Peyer's patch (tissue), 4 donors: ENCODE measurements at regions not wholly inside any gene's neighbourhood (a gene's known extent, or its start where the extent isn't known, plus 50 kb on each side); places are given as distances from the start of the nearest gene placed in this dataset.

Experiments used
- DNase-seq, 3 donors: peaks; one replicate each; pipeline ENCODE4 v3.0.0-alpha.2; 2017 to 2019
- H3K27ac ChIP-seq, 4 donors: fragments of 200-600 bp; sonication (generic); one replicate each; pipeline ENCODE4 v1.5.1; 2016 to 2019
- H3K27me3 ChIP-seq, 2 donors: fragments of 200-600 bp; sonication (generic); one replicate each; pipeline ENCODE4 v1.5.1; 2019
- H3K36me3 ChIP-seq, 3 donors: fragments of 200-600 bp; sonication (generic); one replicate each; pipeline ENCODE4 v1.5.1; 2016 to 2019
- H3K4me1 ChIP-seq, 4 donors: fragments of 200-600 bp; sonication (generic); one replicate each; pipeline ENCODE4 v1.5.1; 2016 to 2019
- H3K4me3 ChIP-seq, 4 donors: fragments of 200-600 bp; sonication (generic); 1 replicate in 3 of 4; 2 replicates in 1 of 4; pipeline ENCODE4 v1.5.1; 2016 to 2019; ENCODE audit warnings: mild to moderate bottlenecking in 1 of 4
- H3K9me3 ChIP-seq, 4 donors: fragments of 200-600 bp; sonication (generic); one replicate each; pipeline ENCODE4 v1.5.1; 2016 to 2019; ENCODE audit warnings: mild to moderate bottlenecking in 1 of 4
- POLR2A ChIP-seq, 2 donors: fragments of 450-650 bp; IDR thresholded peaks; one replicate each; pipeline ENCODE4 v1.5.1; 2017; ENCODE audit warnings: antibody characterized with exemption in 2 of 2, mild to moderate bottlenecking in 2 of 2, moderate library complexity in 2 of 2
- TF ChIP-seq, protein P1 (sequence below), 6 experiments: fragments of 450-650 bp in 4 of 6; fragments of 200-600 bp in 2 of 6; sonication (generic) in 1 of 6; IDR thresholded peaks; one replicate each; pipeline ENCODE4 v1.5.1; 2017 to 2019; ENCODE audit warnings: antibody characterized with exemption in 6 of 6, mild to moderate bottlenecking in 3 of 6, moderate library complexity in 1 of 6

DNA sequence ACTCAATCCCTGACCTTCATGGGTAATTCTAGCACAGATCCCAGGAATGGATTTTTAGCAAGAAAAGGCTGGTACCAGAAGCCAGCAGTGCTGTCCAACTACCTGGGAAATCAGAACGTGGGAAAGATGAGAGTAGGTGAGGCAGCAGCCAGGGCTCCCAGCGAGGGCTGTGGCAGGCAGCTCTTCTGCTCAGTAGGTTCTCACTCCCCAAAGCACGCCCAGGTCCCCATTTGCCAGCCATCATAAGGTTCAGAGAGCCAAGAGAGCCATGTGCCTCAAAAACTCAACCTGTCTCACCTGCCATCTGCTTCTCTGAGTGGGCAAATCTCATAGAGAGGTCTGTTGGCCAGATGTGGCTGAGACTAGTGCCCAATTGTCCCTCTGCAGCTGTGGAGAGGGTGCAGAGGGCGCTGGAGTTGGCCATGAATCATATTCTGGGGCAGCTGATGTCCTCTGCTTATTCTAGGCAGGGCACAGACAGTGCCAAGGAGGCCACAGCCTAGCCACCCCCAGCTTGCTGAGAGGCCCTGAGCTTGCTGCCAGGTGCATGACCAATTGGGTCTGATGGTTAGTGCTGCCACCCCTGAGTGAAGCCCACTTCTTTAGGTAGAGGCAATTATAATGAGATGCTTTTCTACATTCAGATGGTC lies 81.7 kb upstream of the GATB start:
- no peak for DNase-seq
- no peak overlapping the region for H3K27ac ChIP-seq
- no peaks in the 10 kb centered on the region for H3K27me3 ChIP-seq
- H3K4me1 ChIP-seq = no peaks in the 10 kb centered on the region
- TF ChIP-seq, protein P1, sequence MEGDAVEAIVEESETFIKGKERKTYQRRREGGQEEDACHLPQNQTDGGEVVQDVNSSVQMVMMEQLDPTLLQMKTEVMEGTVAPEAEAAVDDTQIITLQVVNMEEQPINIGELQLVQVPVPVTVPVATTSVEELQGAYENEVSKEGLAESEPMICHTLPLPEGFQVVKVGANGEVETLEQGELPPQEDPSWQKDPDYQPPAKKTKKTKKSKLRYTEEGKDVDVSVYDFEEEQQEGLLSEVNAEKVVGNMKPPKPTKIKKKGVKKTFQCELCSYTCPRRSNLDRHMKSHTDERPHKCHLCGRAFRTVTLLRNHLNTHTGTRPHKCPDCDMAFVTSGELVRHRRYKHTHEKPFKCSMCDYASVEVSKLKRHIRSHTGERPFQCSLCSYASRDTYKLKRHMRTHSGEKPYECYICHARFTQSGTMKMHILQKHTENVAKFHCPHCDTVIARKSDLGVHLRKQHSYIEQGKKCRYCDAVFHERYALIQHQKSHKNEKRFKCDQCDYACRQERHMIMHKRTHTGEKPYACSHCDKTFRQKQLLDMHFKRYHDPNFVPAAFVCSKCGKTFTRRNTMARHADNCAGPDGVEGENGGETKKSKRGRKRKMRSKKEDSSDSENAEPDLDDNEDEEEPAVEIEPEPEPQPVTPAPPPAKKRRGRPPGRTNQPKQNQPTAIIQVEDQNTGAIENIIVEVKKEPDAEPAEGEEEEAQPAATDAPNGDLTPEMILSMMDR (IDR thresholded peaks at IDR 0.05) = no peak
- TF ChIP-seq POLR2A (IDR thresholded peaks at IDR 0.05) = no peak
- no peaks in the 10 kb centered on the region for H3K36me3 ChIP-seq
- no peaks in the 10 kb centered on the region for H3K9me3 ChIP-seq
- no peak overlapping the region for H3K4me3 ChIP-seq

DNA sequence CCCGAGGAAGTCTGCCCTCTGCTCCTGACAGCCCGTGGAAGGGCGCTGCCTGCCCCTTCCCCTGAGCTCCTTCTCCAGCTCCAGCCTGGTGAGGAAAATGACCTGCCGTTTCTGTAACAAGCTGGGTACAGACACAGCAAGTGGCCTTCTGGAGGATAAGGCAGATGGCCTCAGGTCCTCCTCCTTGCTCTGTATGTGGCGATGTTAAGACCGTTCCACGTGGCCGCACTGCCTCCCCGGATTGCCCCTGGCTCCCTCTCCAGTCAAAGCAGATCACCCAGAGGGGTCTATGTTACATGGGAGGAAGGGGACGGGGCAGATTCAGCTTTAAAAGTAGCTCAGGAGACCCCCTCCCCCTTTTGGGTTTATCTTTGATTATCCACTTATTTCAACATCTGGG lies 80.3 kb upstream of the GATB start:
- TF ChIP-seq, protein P1 (IDR thresholded peaks at IDR 0.05) = no peak
- no peak for TF ChIP-seq POLR2A (IDR thresholded peaks at IDR 0.05)
- no peak overlapping the region for H3K4me3 ChIP-seq
- H3K4me1 ChIP-seq = no peaks in the 10 kb centered on the region
- H3K27ac ChIP-seq = no peak overlapping the region
- no peak for DNase-seq
- no peaks in the 10 kb centered on the region for H3K9me3 ChIP-seq
- no peaks in the 10 kb centered on the region for H3K36me3 ChIP-seq
- no peaks in the 10 kb centered on the region for H3K27me3 ChIP-seq

GRCh38 chr4:151835467-151835866 lies 74.7 kb upstream of the GATB start:
- no peak for DNase-seq

GRCh38 chr4:151833174-151833573 lies 72.4 kb upstream of the GATB start:
- H3K27me3 ChIP-seq = no peaks in the 10 kb centered on the region
- H3K27ac ChIP-seq = no peak overlapping the region
- H3K4me1 ChIP-seq = no peaks in the 10 kb centered on the region
- no peaks in the 10 kb centered on the region for H3K36me3 ChIP-seq
- no peak overlapping the region for H3K4me3 ChIP-seq
- no peaks in the 10 kb centered on the region for H3K9me3 ChIP-seq
- DNase-seq = no peak
- TF ChIP-seq, protein P1 (IDR thresholded peaks at IDR 0.05) = no peak
- no peak for TF ChIP-seq POLR2A (IDR thresholded peaks at IDR 0.05)

More at GRCh38 chr4:151835467-151835866, 74.7 kb upstream of the GATB start:
- Histone ChIP-seq H3K36me3 (no peaks in the 10 kb centered on the region), H3K27me3 (no peaks in the 10 kb centered on the region), H3K4me1 (no peaks in the 10 kb centered on the region), H3K4me3 (no peak overlapping the region), H3K9me3 (no peaks in the 10 kb centered on the region), H3K27ac (no peak overlapping the region)
- TF ChIP-seq, protein P1 (IDR thresholded peaks at IDR 0.05) = no peak
- no peak for TF ChIP-seq POLR2A (IDR thresholded peaks at IDR 0.05)

DNA sequence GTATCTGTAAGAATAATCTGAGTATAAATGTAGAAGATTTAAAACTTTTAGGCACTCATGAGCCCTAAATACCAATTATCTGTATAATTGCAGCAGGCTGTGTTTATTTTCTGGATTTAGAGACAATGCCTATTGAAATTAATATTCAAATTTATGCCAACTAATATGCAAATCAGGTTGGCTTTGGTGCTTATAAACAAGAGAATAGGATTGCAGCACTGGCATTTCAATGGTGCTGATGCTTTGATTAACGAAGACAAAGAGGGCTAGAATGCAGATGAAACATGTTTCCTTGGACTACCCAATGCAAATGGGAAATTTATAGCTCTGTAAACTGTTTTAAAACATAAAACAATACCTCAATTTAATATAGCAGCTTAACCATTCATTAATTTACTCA lies 70.7 kb upstream of the GATB start:
- Histone ChIP-seq H3K4me1 (no peaks in the 10 kb centered on the region), H3K36me3 (no peaks in the 10 kb centered on the region), H3K27me3 (no peaks in the 10 kb centered on the region), H3K4me3 (no peak overlapping the region), H3K27ac (no peak overlapping the region), H3K9me3 (no peaks in the 10 kb centered on the region)
- no peak for TF ChIP-seq POLR2A (IDR thresholded peaks at IDR 0.05)
- TF ChIP-seq, protein P1 (IDR thresholded peaks at IDR 0.05) = no peak
- no peak for DNase-seq

- no peak for DNase-seq
- no peaks in the 10 kb centered on the region for H3K9me3 ChIP-seq
- H3K36me3 ChIP-seq = no peaks in the 10 kb centered on the region
- TF ChIP-seq, protein P1 (IDR thresholded peaks at IDR 0.05) = no peak
- no peak for TF ChIP-seq POLR2A (IDR thresholded peaks at IDR 0.05)
- H3K27ac ChIP-seq = no peak overlapping the region
- H3K4me1 ChIP-seq = no peaks in the 10 kb centered on the region
- H3K27me3 ChIP-seq = no peaks in the 10 kb centered on the region
- H3K4me3 ChIP-seq = no peak overlapping the region
These were observed 69.4 kb upstream of the GATB start for GRCh38 chr4:151830168-151830567.
